ENCODE measurements at regions not wholly inside any gene's neighbourhood (a gene's known extent, or its start where the extent isn't known, plus 50 kb on each side); places are given as distances from the start of the nearest gene placed in this dataset.

GRCh38 chr20:56308036-56308435 is 50.7 kb upstream of the FAM210B start:
- no peak overlapping the region for H3K27ac ChIP-seq (ENCODE audit: low read depth)
- peaks cover 6% of the 10 kb centered on the region for H3K27me3 Mint-ChIP-seq (ENCODE audit: insufficient read depth, low read depth, poor library complexity)
- H2AFZ ChIP-seq, result no peak overlapping the region
- TF ChIP-seq REST (IDR thresholded peaks at IDR 0.05; ENCODE audit: unreplicated experiment) (no peak), JUNB (IDR thresholded peaks at IDR 0.05; ENCODE audit: unreplicated experiment) (no peak), ZNF114 (CRISPR knock-in tag; IDR thresholded peaks at IDR 0.05) (no peak), ETS1 (IDR thresholded peaks at IDR 0.05) (no peak), CTCF (conservative IDR thresholded peaks at IDR 0.05; ENCODE audit: low read depth in 2 of 2) (no peak), POLR2AphosphoS5 (IDR thresholded peaks at IDR 0.05; ENCODE audit: low read depth) (no peak), EZH2phosphoT487 (IDR thresholded peaks at IDR 0.05; ENCODE audit: unreplicated experiment) (no peak), STAT1 (IDR thresholded peaks at IDR 0.05; ENCODE audit: unreplicated experiment) (no peak), NANOG (IDR thresholded peaks at IDR 0.05; ENCODE audit: borderline replicate concordance) (no peak), CREB1 (CRISPR knock-in tag; IDR thresholded peaks at IDR 0.05; ENCODE audit: low read depth) (no peak)
- H3K36me3 Mint-ChIP-seq (ENCODE audit: low read depth), result peaks cover 35% of the 10 kb centered on the region
- H4K20me1 ChIP-seq (replicated peaks; ENCODE audit: insufficient read depth), result no peaks in the 10 kb centered on the region
- no peak overlapping the region for H3K4me2 ChIP-seq
- no peaks in the 10 kb centered on the region for H3K36me3 ChIP-seq (ENCODE audit: insufficient read depth)
- H3K79me2 ChIP-seq (replicated peaks; ENCODE audit: insufficient read depth), result no peaks in the 10 kb centered on the region
- H3K27ac Mint-ChIP-seq, result no peak overlapping the region
- no peak overlapping the region for H3K4me3 ChIP-seq
- H3K4me1 ChIP-seq (ENCODE audit: insufficient read depth), result no peaks in the 10 kb centered on the region
- H3K27me3 ChIP-seq (ENCODE audit: insufficient read depth), result no peaks in the 10 kb centered on the region
- no peak for DNase-seq (ENCODE audit: low spot score)
- no peaks in the 10 kb centered on the region for H3K4me1 Mint-ChIP-seq
- no peak for ATAC-seq
- H3K9me3 Mint-ChIP-seq, result peaks cover 92% of the 10 kb centered on the region
- H3K4me3 Mint-ChIP-seq, result no peak overlapping the region
- no peaks in the 10 kb centered on the region for H3K9me2 ChIP-seq (ENCODE audit: insufficient read depth)
- no peaks in the 10 kb centered on the region for H3F3A ChIP-seq (replicated peaks; ENCODE audit: low read depth)

All from GM23338 (cell line).